Erythroblast (primary cell): ENCODE measurements at regions not wholly inside any gene's neighbourhood (a gene's known extent, or its start where the extent isn't known, plus 50 kb on each side); places are given as distances from the start of the nearest gene placed in this dataset.

ENCODE experiments used
- GATA1 ChIP-seq: IDR thresholded peaks from 2 replicates; pipeline ENCODE4 v1.6.1; 2011; ENCODE audit warnings: low read depth, mild to moderate bottlenecking, control low read depth, low read length, moderate library complexity
- POLR2A ChIP-seq: IDR thresholded peaks from 2 replicates; pipeline ENCODE4 v1.6.1; 2011; ENCODE audit warnings: mild to moderate bottlenecking, low read length

GRCh38 chr7:109059089-109059488 is 489.4 kb downstream of the DNAJB9 start:
- TF ChIP-seq POLR2A (no peak), GATA1 (no peak)
